H1 (cell line): ENCODE measurements at regions not wholly inside any gene's neighbourhood (a gene's known extent, or its start where the extent isn't known, plus 50 kb on each side); places are given as distances from the start of the nearest gene placed in this dataset.

Experiments
- CTCF ChIA-PET: fragments of 300-600 bp; sonication (Branson Sonifier 250); formaldehyde crosslinking; loops from one replicate; lab custom pipeline; 2021; ENCODE audit not compliant: partially characterized antibody; lab: Charles Lee
- POLR2A ChIA-PET: fragments of 300-600 bp; sonication (Branson Sonifier 250); formaldehyde crosslinking; loops from one replicate; lab custom pipeline; 2021; ENCODE audit warnings: inconsistent platforms; ENCODE audit not compliant: partially characterized antibody; lab: Charles Lee
- DNase-seq, 2 experiments: peaks; one replicate each; pipeline versions ENCODE4 v3.0.0 to v3.0.0-alpha.2; 2010 to 2022; ENCODE audit warnings: low spot score in 2 of 2, low read depth in 1 of 2, mixed read lengths in 1 of 2
- FAIRE-seq: peaks from 2 replicates; lab custom pipeline; 2011; peaks lifted over from hg19 to GRCh38; lab: Jason Lieb, UNC
- H2AFZ ChIP-seq: 2 replicates; pipeline ENCODE4 v1.8.1; 2012; ENCODE audit warnings: low read length, inconsistent platforms
- H2AK5ac ChIP-seq: 2 replicates; pipeline ENCODE4 v1.6.1; 2013; ENCODE audit warnings: low read depth, low read length
- H2BK120ac ChIP-seq: replicated peaks from 2 replicates; pipeline ENCODE3; 2013; ENCODE audit warnings: low read depth, low read length, inconsistent platforms
- H2BK12ac ChIP-seq: 2 replicates; pipeline ENCODE4 v1.6.1; 2013; ENCODE audit warnings: low read depth, low read length
- H2BK15ac ChIP-seq: 2 replicates; pipeline ENCODE4 v1.6.1; 2013; ENCODE audit warnings: low read length
- H2BK20ac ChIP-seq: 2 replicates; pipeline ENCODE4 v1.6.1; 2013; ENCODE audit warnings: low read length
- H2BK5ac ChIP-seq: 2 replicates; pipeline ENCODE4 v1.6.1; 2013; ENCODE audit warnings: low read depth, low read length
- H3K14ac ChIP-seq: 2 replicates; pipeline ENCODE4 v1.6.1; 2013; ENCODE audit warnings: inconsistent platforms; ENCODE audit not compliant: insufficient read length
- H3K18ac ChIP-seq: 2 replicates; pipeline ENCODE4 v1.6.1; 2013; ENCODE audit warnings: low read length; ENCODE audit errors: extremely low read depth
- H3K23ac ChIP-seq: 2 replicates; pipeline ENCODE4 v1.6.1; 2013; ENCODE audit warnings: inconsistent platforms; ENCODE audit not compliant: insufficient read length
- H3K23me2 ChIP-seq: 2 replicates; pipeline ENCODE4 v1.6.1; 2013; ENCODE audit warnings: low read depth, low read length
- H3K27ac ChIP-seq: 2 replicates; pipeline ENCODE4 v1.6.1; 2011; ENCODE audit warnings: low read depth, low read length, inconsistent platforms
- H3K27me3 ChIP-seq, 4 experiments: replicated peaks in 1 of 4; 1 replicate in 1 of 4; 2 replicates in 3 of 4; pipeline versions ENCODE4 v1.6.1 to v1.8.1; 2011 to 2013; ENCODE audit warnings: low read length in 3 of 4, mild to moderate bottlenecking in 3 of 4, inconsistent platforms in 2 of 4, mixed read lengths in 2 of 4, moderate library complexity in 1 of 4; ENCODE audit not compliant: control insufficient read depth in 3 of 4, insufficient read depth in 3 of 4; ENCODE audit errors: extremely low read depth in 1 of 4
- H3K36me3 ChIP-seq, 4 experiments: 2 replicates each; pipeline versions ENCODE4 v1.6.1 to v1.8.1; 2011 to 2013; ENCODE audit warnings: mild to moderate bottlenecking in 4 of 4, low read length in 3 of 4, moderate library complexity in 2 of 4, control low read depth in 1 of 4, inconsistent platforms in 1 of 4; ENCODE audit not compliant: insufficient read depth in 4 of 4, control insufficient read depth in 2 of 4
- H3K4ac ChIP-seq: replicated peaks from 2 replicates; pipeline ENCODE3; 2013; ENCODE audit warnings: low read length, low read depth, mixed read lengths, inconsistent platforms; ENCODE audit not compliant: insufficient read length
- H3K4me1 ChIP-seq, 4 experiments: replicated peaks in 1 of 4; 1 replicate in 1 of 4; 2 replicates in 3 of 4; pipeline versions ENCODE4 v1.6.1 to v1.8.1; 2011 to 2013; ENCODE audit warnings: low read length in 3 of 4, inconsistent platforms in 2 of 4, mixed read lengths in 1 of 4; ENCODE audit not compliant: insufficient read depth in 4 of 4, control insufficient read depth in 3 of 4
- H3K4me2 ChIP-seq, 2 experiments: 2 replicates each; pipeline versions ENCODE4 v1.6.1 to v1.8.1; 2011 to 2013; ENCODE audit warnings: low read depth in 2 of 2, low read length in 2 of 2, control low read depth in 1 of 2, inconsistent platforms in 1 of 2, mild to moderate bottlenecking in 1 of 2; ENCODE audit not compliant: insufficient read depth in 1 of 2
- H3K4me3 ChIP-seq, 4 experiments: fragments of 200-600, 300-600 bp in 1 of 4; sonication (generic), shearing (Covaris generic), sonication (Bioruptor Twin) in 1 of 4; 2 replicates each; pipeline versions ENCODE4 v1.5.1 to v1.8.1; 2011 to 2016; ENCODE audit warnings: low read length in 4 of 4, low read depth in 3 of 4, control low read depth in 2 of 4, inconsistent platforms in 2 of 4, mild to moderate bottlenecking in 2 of 4, mixed read lengths in 1 of 4, moderate library complexity in 1 of 4; ENCODE audit not compliant: insufficient read depth in 2 of 4; ENCODE audit errors: extremely low read depth in 1 of 4
- H3K56ac ChIP-seq: replicated peaks from 2 replicates; pipeline ENCODE3; 2013; ENCODE audit warnings: low read depth, mild to moderate bottlenecking, mixed read lengths, low read length, inconsistent platforms; ENCODE audit not compliant: insufficient read length
- H3K79me1 ChIP-seq: 2 replicates; pipeline ENCODE4 v1.6.1; 2013; ENCODE audit warnings: low read depth, low read length, control low read depth
- H3K79me2 ChIP-seq, 2 experiments: 2 replicates each; pipeline versions ENCODE4 v1.6.1 to v1.8.1; 2012 to 2013; ENCODE audit warnings: low read length in 2 of 2, mild to moderate bottlenecking in 2 of 2, inconsistent platforms in 1 of 2; ENCODE audit not compliant: insufficient read depth in 2 of 2, control insufficient read depth in 1 of 2
- H3K9ac ChIP-seq, 4 experiments: replicated peaks in 1 of 4; 1 replicate in 1 of 4; 2 replicates in 3 of 4; pipeline versions ENCODE4 v1.6.1 to v1.8.1; 2011 to 2013; ENCODE audit warnings: low read depth in 3 of 4, low read length in 3 of 4, control low read depth in 2 of 4, mild to moderate bottlenecking in 2 of 4, moderate library complexity in 2 of 4, inconsistent platforms in 1 of 4; ENCODE audit errors: extremely low read depth in 1 of 4
- H3K9me3 ChIP-seq, 2 experiments: 2 replicates each; pipeline versions ENCODE4 v1.6.1 to v1.8.1; 2012 to 2013; ENCODE audit warnings: mild to moderate bottlenecking in 2 of 2, moderate library complexity in 2 of 2, control low read depth in 1 of 2, inconsistent platforms in 1 of 2, low read depth in 1 of 2, low read length in 1 of 2, mixed read lengths in 1 of 2; ENCODE audit not compliant: insufficient read depth in 2 of 2
- H4K20me1 ChIP-seq, 2 experiments: replicated peaks in 1 of 2; 2 replicates each; pipeline versions ENCODE3 to v1.8.1; 2011 to 2013; ENCODE audit warnings: inconsistent platforms in 2 of 2, low read length in 2 of 2, mild to moderate bottlenecking in 1 of 2; ENCODE audit not compliant: insufficient read depth in 2 of 2, control insufficient read depth in 1 of 2
- H4K5ac ChIP-seq: 2 replicates; pipeline ENCODE4 v1.6.1; 2013; ENCODE audit warnings: low read length, low read depth, mixed read lengths, inconsistent platforms; ENCODE audit not compliant: insufficient read length
- H4K8ac ChIP-seq: 2 replicates; pipeline ENCODE4 v1.8.0; 2013; ENCODE audit warnings: mild to moderate bottlenecking, moderate library complexity, low read length, inconsistent platforms; ENCODE audit not compliant: insufficient read depth; ENCODE audit errors: extremely low read depth
- H4K91ac ChIP-seq: replicated peaks from 2 replicates; pipeline ENCODE3; 2013; ENCODE audit warnings: low read length, mixed read lengths, inconsistent platforms; ENCODE audit not compliant: insufficient read length
- SRF ChIP-seq: IDR thresholded peaks from 2 replicates; pipeline ENCODE4 v1.6.1; 2011; ENCODE audit warnings: mild to moderate bottlenecking, low read depth, low read length, moderate library complexity
- YY1 ChIP-seq: IDR thresholded peaks from 2 replicates; pipeline ENCODE4 v1.6.1; 2011; ENCODE audit warnings: low read depth, mild to moderate bottlenecking, low read length
- WGBS, 2 experiments: shearing (Covaris generic) in 1 of 2; methylation state at CpG; one replicate each; pipeline versions ENCODE4 v1.1.6 to v1.1.7; 2013 to 2015; ENCODE audit warnings: low lambda C conversion rate in 2 of 2, mixed read lengths in 2 of 2, inconsistent platforms in 1 of 2, low coverage in 1 of 2, missing lambda C conversion rate in 1 of 2; ENCODE audit not compliant: insufficient replicate concordance in 2 of 2, insufficient coverage in 1 of 2, insufficient read length in 1 of 2; ENCODE audit errors: extremely low coverage in 1 of 2, missing lambda C conversion rate in 1 of 2; 5-methylcytosine and 5-hydroxymethylcytosine counted together

DNA sequence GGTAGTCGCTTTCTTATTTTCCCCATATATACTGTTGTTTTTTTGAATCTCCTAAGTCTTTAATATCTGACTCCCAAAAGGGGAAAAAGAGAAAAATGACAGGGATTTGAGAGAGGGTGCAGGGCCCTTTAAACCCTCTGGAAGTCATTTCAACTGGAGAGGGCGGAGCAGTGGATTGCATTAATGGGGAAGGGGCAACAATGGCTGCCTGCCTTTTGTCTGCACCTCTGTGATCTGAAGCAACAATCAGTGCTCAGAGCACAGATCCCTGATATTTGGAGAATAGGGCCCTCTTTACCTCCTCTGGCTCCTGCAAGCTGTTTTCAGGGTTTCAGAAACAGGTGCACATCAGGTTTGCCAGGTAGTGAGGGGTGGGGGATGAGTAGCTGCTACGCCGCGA, 1458.3 kb upstream of the TENM3 start:
- H3K27me3 ChIP-seq = no peaks in the 10 kb centered on the region
- no peaks in the 10 kb centered on the region for H3K79me1 ChIP-seq
- H2BK15ac ChIP-seq = no peak overlapping the region
- ChIA-PET POLR2A (no interaction called here), CTCF (interaction anchor here (0.8 to 1.1 kb wide), 2 partner anchors 13 to 124 kb away, joined by 3 to 5 read pairs; no protein-coding TSS in a partner anchor)
- H3K9me3 ChIP-seq = no peaks in the 10 kb centered on the region
- no peak overlapping the region for H2AK5ac ChIP-seq
- no peak overlapping the region for H4K91ac ChIP-seq
- DNase-seq = no peak
- no peak overlapping the region for H3K56ac ChIP-seq
- H2BK120ac ChIP-seq = no peak overlapping the region
- no peaks in the 10 kb centered on the region for H3K4me1 ChIP-seq
- FAIRE-seq = no peak
- 93% methylated on average over 5 of the region's 5 CpGs; no CpG with 5 or more reads in 1 of the 2 experiments for WGBS, 2 experiments
- H4K20me1 ChIP-seq = no peaks in the 10 kb centered on the region
- H3K27ac ChIP-seq = no peak overlapping the region
- H3K23me2 ChIP-seq = no peaks in the 10 kb centered on the region
- no peak overlapping the region for H2BK5ac ChIP-seq
- H3K4ac ChIP-seq = no peak overlapping the region
- H3K36me3 ChIP-seq = no peaks in the 10 kb centered on the region
- no peak overlapping the region for H3K4me3 ChIP-seq
- no peak overlapping the region for H3K14ac ChIP-seq
- no peak overlapping the region; the same call in 1 of the 2 replicates for H4K8ac ChIP-seq
- no peak overlapping the region for H3K4me2 ChIP-seq
- H4K5ac ChIP-seq = no peak overlapping the region
- H3K23ac ChIP-seq = no peak overlapping the region
- H3K18ac ChIP-seq = no peak overlapping the region
- H3K9ac ChIP-seq = no peak overlapping the region
- H2BK12ac ChIP-seq = no peak overlapping the region
- no peak overlapping the region for H2BK20ac ChIP-seq
- TF ChIP-seq SRF (no peak), YY1 (peak; percentile 63; the same call in 1 of the 2 replicates)
- TF ChIP-seq, all 59 proteins: peak for 1
- no peaks in the 10 kb centered on the region for H3K79me2 ChIP-seq
- H2AFZ ChIP-seq = peak overlapping the region; percentile 55; the same call in 1 of the 2 replicates
